Tibial nerve (tissue), 4 donors: ENCODE measurements at regions not wholly inside any gene's neighbourhood (a gene's known extent, or its start where the extent isn't known, plus 50 kb on each side); places are given as distances from the start of the nearest gene placed in this dataset.

Source experiments
- EP300 ChIP-seq, 2 donors: sonication (generic); formaldehyde crosslinking; IDR thresholded peaks; one replicate each; pipeline ENCODE4 v1.6.1; 2017; ENCODE audit warnings: antibody characterized with exemption in 2 of 2, mild to moderate bottlenecking in 1 of 2
- POLR2A ChIP-seq, 2 donors: fragments of 450-650 bp; IDR thresholded peaks; one replicate each; pipeline ENCODE4 v1.6.1; 2017; ENCODE audit warnings: antibody characterized with exemption in 2 of 2, mild to moderate bottlenecking in 2 of 2, moderate library complexity in 2 of 2
- TF ChIP-seq, protein P1 (sequence below), 5 experiments: fragments of 200-600 bp in 3 of 5; fragments of 450-650 bp in 2 of 5; sonication (generic) in 3 of 5; IDR thresholded peaks; one replicate each; pipeline ENCODE4 v1.5.1; 2016 to 2019; ENCODE audit warnings: antibody characterized with exemption in 5 of 5, mild to moderate bottlenecking in 3 of 5, moderate library complexity in 2 of 5

DNA sequence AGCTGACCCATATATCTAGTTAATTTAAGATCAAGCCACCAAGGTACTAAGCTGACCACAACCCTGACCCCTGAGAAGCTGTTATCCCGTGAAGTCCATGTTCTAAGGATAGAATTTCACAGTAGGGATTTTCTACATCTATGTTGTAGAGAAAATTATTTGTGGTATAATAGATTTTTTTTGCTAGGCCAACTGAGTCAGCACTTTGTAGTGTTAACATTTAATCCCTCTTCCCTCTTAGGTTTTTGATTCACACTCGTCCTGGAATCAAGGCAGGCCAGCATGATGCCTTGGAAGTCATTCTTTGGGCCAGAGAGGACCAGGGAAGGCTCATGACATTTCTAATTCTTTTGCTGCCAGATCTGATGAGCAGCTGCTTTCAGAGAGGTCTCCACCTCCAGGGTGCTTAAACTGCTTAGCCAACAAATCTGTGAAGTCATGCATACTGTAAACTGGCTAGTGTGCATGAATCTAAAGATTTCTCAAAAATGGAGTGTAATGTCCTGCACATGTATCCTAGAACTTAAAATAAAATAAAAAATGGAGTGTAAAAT, 102.5 kb downstream of the RBM43 start:
- TF ChIP-seq, protein P1, sequence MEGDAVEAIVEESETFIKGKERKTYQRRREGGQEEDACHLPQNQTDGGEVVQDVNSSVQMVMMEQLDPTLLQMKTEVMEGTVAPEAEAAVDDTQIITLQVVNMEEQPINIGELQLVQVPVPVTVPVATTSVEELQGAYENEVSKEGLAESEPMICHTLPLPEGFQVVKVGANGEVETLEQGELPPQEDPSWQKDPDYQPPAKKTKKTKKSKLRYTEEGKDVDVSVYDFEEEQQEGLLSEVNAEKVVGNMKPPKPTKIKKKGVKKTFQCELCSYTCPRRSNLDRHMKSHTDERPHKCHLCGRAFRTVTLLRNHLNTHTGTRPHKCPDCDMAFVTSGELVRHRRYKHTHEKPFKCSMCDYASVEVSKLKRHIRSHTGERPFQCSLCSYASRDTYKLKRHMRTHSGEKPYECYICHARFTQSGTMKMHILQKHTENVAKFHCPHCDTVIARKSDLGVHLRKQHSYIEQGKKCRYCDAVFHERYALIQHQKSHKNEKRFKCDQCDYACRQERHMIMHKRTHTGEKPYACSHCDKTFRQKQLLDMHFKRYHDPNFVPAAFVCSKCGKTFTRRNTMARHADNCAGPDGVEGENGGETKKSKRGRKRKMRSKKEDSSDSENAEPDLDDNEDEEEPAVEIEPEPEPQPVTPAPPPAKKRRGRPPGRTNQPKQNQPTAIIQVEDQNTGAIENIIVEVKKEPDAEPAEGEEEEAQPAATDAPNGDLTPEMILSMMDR (IDR thresholded peaks at IDR 0.05), result no peak
- TF ChIP-seq POLR2A (IDR thresholded peaks at IDR 0.05) (no peak), EP300 (IDR thresholded peaks at IDR 0.05) (no peak)
